Neuron (in vitro differentiated cells): ENCODE measurements at regions not wholly inside any gene's neighbourhood (a gene's known extent, or its start where the extent isn't known, plus 50 kb on each side); places are given as distances from the start of the nearest gene placed in this dataset.
"Not testable (repeated sequence)": the region's sequence is repeated elsewhere in the genome, so short reads cannot be mapped to it uniquely, and the experiment has no call there.

Source experiments
- H2AFZ ChIP-seq: one replicate; pipeline ENCODE4 v1.6.1; 2013; ENCODE audit warnings: low read depth, mild to moderate bottlenecking, inconsistent platforms, low read length, moderate library complexity
- H3K27me3 ChIP-seq: one replicate; pipeline ENCODE4 v1.6.1; 2013; ENCODE audit warnings: low read length; ENCODE audit not compliant: insufficient read depth
- H3K36me3 ChIP-seq: one replicate; pipeline ENCODE4 v1.6.1; 2013; ENCODE audit warnings: low read length; ENCODE audit not compliant: insufficient read depth
- H3K4me1 ChIP-seq: one replicate; pipeline ENCODE4 v1.6.1; 2013; ENCODE audit warnings: low read length; ENCODE audit not compliant: insufficient read depth
- H3K4me3 ChIP-seq: 2 replicates; pipeline ENCODE4 v1.5.1; 2013; ENCODE audit warnings: mild to moderate bottlenecking, low read length, moderate library complexity
- H3K9me3 ChIP-seq: one replicate; pipeline ENCODE4 v1.6.1; 2013; ENCODE audit warnings: low read length

DNA sequence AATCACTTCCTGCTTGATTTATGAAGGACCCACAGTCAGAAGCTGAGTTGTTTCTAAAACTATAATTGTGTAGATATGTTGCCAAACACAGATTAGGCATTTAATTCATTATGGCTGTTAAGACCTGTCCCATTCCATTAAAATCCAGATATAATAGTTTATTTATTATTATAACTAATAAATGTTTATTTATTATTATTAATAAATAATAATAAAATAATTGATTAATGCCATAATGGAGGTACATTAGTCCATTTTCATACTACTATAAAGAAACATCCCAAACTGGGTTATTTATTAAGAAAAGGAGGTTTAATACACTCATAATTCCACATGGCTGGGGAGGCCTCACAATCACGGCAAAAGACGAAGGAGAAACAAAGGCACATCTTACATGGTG lies 1240.9 kb downstream of the CDH11 start:
- no peaks in the 10 kb centered on the region for H3K36me3 ChIP-seq
- no peaks in the 10 kb centered on the region for H3K4me1 ChIP-seq
- no peaks in the 10 kb centered on the region for H3K9me3 ChIP-seq
- no peaks in the 10 kb centered on the region for H3K27me3 ChIP-seq
- no peak overlapping the region for H3K4me3 ChIP-seq
- H2AFZ ChIP-seq, result no peak overlapping the region

DNA sequence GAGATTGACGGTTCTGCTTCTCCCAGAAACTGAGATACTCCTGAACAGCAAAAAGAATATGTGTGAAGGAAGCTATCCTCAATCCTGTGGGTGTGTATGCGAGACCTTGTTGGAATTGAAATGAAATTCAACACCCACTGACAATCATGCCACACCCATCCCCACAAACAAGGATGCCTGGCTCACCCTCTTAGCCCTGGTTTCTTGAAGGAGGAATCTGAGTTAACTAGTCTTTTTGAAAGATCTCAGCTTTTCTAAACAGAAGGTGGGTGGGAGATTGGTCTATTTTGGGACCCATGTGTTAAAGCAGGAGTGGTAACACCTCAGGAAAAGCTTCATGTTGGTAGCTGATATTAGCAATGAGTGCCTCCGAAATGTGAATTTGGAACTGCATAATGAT lies 1244.5 kb downstream of the CDH11 start:
- Histone ChIP-seq H2AFZ (no peak overlapping the region), H3K27me3 (no peaks in the 10 kb centered on the region), H3K9me3 (no peaks in the 10 kb centered on the region), H3K4me3 (no peak overlapping the region), H3K36me3 (no peaks in the 10 kb centered on the region), H3K4me1 (no peaks in the 10 kb centered on the region)

DNA sequence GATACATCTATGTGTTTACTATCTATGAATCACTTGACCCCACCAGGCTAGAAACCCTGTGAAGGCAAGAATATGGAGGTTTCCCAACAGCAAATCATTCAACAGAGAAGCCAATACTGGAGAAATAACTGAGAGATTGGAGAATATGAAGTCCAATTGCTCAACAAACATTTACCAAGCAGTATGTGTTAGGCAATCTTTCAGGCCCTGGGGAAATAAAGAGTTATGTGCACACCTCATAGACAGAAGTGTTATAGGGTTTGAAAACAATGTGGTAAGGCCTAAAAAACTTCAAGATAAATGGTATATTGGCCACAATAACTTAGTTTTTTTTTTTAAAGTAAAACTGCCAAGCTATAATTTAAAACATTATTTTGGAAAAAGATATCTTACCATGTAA lies 1245.8 kb downstream of the CDH11 start:
- H2AFZ ChIP-seq, result no peak overlapping the region
- no peaks in the 10 kb centered on the region for H3K36me3 ChIP-seq
- no peaks in the 10 kb centered on the region for H3K27me3 ChIP-seq
- no peak overlapping the region for H3K4me3 ChIP-seq
- no peaks in the 10 kb centered on the region for H3K9me3 ChIP-seq
- no peaks in the 10 kb centered on the region for H3K4me1 ChIP-seq

DNA sequence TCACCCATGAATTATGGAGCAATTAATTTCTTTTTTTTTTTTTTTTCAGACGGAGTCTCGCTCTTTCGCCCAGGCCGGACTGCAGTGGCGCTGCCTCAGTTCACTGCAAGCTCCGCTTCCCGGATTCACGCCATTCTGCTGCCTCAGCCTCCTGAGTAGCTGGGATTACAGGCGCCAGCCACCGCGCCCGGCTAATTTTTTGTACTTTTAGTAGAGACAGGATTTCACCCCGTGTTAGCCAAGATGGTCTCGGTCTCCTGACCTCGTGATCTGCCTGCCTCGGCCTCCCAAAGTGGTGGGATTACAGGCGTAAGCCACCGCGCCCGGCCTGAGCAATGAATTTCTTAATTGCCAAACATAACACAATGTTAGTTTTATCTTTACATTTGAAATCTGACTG lies 1261.2 kb downstream of the CDH11 start:
- H3K4me1 ChIP-seq, result not testable (repeated sequence)

DNA sequence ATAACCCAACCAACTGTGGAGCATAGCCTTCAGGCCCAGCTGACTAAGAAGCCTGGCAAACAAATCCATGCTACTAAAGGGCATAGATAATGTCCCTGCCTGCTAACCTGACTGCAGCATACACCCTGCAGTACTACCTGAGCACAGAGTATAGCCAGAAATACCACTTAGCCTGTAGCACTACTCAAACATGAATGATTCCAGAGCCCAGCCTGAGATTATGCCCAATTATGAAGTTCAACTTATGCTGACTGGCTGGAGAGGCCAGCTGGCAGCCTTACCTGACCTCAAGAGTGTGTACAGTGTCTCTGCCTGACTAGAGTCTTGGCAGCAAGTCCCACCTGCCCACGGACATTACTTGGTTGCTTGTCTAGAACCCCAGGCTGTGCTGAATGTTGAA lies 1265.3 kb downstream of the CDH11 start:
- H3K27me3 ChIP-seq, result no peaks in the 10 kb centered on the region
- H3K9me3 ChIP-seq, result no peaks in the 10 kb centered on the region
- no peak overlapping the region for H2AFZ ChIP-seq
- H3K4me3 ChIP-seq, result no peak overlapping the region
- no peaks in the 10 kb centered on the region for H3K4me1 ChIP-seq
- no peaks in the 10 kb centered on the region for H3K36me3 ChIP-seq

More for the DNA sequence above, 1261.2 kb downstream of the CDH11 start:
- H2AFZ ChIP-seq, H3K9me3 ChIP-seq, H3K27me3 ChIP-seq, H3K36me3 ChIP-seq, H3K4me3 ChIP-seq: not testable (repeated sequence)

DNA sequence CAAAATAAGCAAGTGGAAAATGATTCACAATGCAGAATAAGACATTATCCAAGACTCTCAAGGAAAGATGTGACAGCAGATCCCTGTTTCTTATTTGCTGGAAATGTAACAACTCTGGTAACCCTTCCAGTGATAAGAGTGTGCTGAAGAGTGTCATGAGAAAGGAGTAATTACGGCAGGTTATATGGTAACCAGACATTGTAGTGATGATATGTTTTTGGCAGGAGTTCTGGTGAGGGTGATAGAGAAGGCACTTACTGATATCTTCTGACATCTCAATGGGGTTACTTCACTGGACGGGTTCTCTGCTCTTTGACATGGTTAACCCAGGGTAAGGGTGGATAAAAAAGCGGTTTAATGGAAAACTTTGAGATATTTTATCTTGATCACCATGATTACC lies 1270.9 kb downstream of the CDH11 start:
- peaks cover 8% of the 10 kb centered on the region for H3K4me1 ChIP-seq
- H3K27me3 ChIP-seq, result no peaks in the 10 kb centered on the region
- H3K9me3 ChIP-seq, result no peaks in the 10 kb centered on the region
- H3K36me3 ChIP-seq, result no peaks in the 10 kb centered on the region
- no peak overlapping the region for H3K4me3 ChIP-seq
- H2AFZ ChIP-seq, result no peak overlapping the region

DNA sequence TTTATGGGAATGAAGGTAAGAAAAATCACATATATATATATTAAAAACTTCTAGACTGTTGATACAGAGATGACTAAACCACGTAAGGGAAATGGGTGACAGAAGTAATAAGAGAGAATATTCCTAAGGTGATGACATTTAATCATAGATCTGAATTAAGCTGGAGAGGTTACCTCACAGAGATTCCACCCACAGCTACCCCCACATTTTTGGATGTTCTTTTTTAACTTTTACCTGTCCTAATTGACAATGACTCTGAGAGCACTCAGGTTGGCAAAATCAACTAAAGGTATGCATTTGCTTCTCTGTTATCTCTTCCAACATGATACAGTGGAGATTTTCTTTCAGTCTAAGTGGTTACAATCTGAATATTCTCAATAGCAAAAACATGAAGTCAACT lies 1280.6 kb downstream of the CDH11 start:
- Histone ChIP-seq H3K4me3 (no peak overlapping the region), H3K36me3 (no peaks in the 10 kb centered on the region), H3K9me3 (no peaks in the 10 kb centered on the region), H3K4me1 (no peaks in the 10 kb centered on the region), H3K27me3 (no peaks in the 10 kb centered on the region), H2AFZ (no peak overlapping the region)

DNA sequence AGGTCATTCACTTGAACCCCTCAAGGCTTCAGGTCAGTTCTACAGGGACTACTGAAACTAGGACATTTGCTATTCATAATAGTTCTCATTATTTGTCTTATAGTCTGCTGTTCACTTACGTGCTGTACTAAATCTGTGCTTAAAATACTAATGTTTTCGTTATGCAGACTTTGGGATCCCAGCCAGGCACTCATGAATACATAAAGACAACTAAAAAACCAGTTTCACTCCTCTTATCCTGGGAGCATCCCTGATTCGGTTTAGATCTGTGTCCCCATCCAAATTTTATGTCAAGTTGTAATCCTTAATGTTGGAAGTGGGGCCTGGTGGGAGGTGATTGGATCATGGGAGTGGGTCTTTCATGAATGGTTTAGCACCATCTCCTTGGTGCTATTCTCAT lies 1291.8 kb downstream of the CDH11 start:
- Histone ChIP-seq H3K36me3 (no peaks in the 10 kb centered on the region), H3K4me3 (no peak overlapping the region), H3K4me1 (no peaks in the 10 kb centered on the region), H3K9me3 (no peaks in the 10 kb centered on the region), H3K27me3 (no peaks in the 10 kb centered on the region), H2AFZ (no peak overlapping the region)

DNA sequence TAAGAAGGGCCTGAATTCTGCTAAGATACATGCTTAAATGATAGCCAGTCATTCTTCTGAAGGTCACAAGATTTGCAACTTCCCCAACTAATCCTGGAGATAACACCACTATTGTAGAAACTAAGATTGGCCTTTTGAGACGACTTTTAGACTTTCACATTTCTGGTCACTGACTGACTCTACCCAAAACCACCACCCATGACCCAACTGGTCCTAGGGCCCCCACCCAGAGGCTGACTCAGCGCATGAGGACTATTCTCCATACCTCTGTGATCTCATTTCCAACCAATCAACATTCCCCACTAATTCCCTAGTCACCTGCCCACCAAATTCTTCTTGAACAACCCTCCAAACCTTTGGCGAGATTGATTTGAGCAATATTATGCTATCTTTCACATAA lies 1299.0 kb downstream of the CDH11 start:
- no peaks in the 10 kb centered on the region for H3K36me3 ChIP-seq
- no peaks in the 10 kb centered on the region for H3K27me3 ChIP-seq
- no peak overlapping the region for H2AFZ ChIP-seq
- H3K4me1 ChIP-seq, result no peaks in the 10 kb centered on the region
- H3K9me3 ChIP-seq, result no peaks in the 10 kb centered on the region
- H3K4me3 ChIP-seq, result no peak overlapping the region

DNA sequence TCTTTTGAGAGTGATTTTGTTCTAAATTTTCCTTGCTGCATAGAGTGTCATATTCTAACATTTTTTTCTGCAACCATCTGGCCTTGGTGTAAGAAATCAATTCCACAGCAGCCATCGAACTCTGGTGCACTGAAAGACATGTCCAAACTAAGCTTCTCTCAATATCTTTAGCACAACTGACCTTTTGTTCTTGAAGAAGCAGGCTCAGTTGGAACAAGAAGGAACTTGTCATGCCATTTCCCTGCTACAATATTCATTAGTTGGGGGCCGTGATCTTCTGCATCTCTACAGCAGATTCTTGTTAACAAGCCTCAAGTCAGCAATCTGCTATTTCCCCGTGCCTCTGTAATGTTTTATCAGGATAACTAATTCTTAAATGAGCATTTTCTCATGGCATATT lies 1305.6 kb downstream of the CDH11 start:
- Histone ChIP-seq H3K36me3 (no peaks in the 10 kb centered on the region), H3K4me1 (peaks cover 9% of the 10 kb centered on the region), H3K27me3 (no peaks in the 10 kb centered on the region), H3K9me3 (no peaks in the 10 kb centered on the region), H2AFZ (peak overlapping the region; percentile 20), H3K4me3 (no peak overlapping the region)

DNA sequence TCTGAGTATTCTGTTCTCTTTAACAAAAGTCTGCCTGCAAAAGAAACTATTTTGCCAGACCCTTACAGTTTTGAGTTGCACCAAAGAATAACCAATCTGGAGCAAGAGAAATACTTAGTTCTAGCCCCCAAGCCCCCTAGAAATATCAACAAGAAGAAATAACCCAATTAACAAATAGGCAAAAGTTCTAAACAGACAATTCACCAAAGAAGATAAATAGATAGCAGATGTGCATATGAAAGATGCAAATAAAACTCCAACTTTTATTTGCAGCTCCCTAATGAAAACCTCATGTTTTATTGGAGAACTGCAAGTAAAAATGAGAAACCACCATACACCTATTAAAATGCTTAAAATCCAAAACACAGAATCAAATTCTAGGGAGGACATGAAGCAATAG lies 1308.0 kb downstream of the CDH11 start:
- no peak overlapping the region for H2AFZ ChIP-seq
- H3K36me3 ChIP-seq, result no peaks in the 10 kb centered on the region
- H3K27me3 ChIP-seq, result no peaks in the 10 kb centered on the region
- H3K4me1 ChIP-seq, result peaks cover 9% of the 10 kb centered on the region
- no peak overlapping the region for H3K4me3 ChIP-seq
- H3K9me3 ChIP-seq, result no peaks in the 10 kb centered on the region

DNA sequence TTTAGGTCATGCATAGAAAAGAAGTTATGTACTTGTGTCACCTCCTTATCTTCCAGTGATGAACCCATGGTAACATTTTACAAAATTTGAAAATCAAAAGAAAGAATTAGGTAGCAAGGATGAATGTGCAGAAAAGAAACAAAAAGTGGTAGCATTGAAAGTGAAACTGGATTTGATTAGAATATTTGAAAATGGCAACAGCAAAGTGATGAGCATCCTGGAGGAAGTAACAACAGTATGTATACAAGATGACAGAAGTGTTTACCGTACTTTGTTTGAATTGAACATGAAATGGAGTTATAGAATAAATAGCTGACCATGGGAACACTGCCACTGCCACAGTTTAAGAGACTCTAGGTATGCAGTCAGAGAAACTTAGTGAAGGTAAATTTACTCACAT lies 1313.1 kb downstream of the CDH11 start:
- Histone ChIP-seq H3K9me3 (no peaks in the 10 kb centered on the region), H3K4me1 (no peaks in the 10 kb centered on the region), H3K36me3 (no peaks in the 10 kb centered on the region), H2AFZ (no peak overlapping the region), H3K27me3 (no peaks in the 10 kb centered on the region), H3K4me3 (no peak overlapping the region)

DNA sequence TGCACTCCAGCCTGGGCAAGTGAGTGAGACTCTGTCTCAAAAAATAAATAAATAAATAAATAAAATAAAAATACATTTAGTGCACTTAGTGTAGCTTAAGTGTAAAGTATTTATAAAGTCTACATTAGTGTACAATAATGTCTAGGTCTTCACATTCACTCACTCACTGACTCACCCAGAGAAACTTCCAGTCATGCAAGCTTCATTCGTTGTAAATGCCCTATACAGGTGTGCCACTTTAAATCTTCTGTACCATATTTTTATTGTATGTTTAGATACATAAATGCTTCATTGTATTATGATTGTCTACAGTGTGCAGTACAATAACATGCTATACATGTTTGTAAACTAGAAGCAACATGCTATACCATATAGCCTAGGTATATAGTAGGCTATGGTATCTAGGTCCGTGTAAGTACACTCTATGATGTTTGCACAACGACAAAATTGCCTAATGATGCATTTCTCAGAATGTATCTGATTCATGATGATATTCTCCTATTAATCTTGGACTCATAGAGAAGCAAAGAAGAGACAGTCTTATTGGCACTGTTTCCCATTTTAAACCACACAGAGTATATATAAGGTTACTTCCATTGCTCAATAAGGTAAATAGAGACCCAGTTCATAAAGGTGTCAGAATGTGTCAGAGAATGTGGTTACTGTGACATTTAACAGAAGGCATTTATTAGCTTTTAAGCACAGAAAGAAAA lies 1314.9 kb downstream of the CDH11 start:
- Histone ChIP-seq H2AFZ (no peak overlapping the region), H3K4me3 (no peak overlapping the region), H3K4me1 (no peaks in the 10 kb centered on the region), H3K9me3 (no peaks in the 10 kb centered on the region), H3K36me3 (no peaks in the 10 kb centered on the region), H3K27me3 (no peaks in the 10 kb centered on the region)

DNA sequence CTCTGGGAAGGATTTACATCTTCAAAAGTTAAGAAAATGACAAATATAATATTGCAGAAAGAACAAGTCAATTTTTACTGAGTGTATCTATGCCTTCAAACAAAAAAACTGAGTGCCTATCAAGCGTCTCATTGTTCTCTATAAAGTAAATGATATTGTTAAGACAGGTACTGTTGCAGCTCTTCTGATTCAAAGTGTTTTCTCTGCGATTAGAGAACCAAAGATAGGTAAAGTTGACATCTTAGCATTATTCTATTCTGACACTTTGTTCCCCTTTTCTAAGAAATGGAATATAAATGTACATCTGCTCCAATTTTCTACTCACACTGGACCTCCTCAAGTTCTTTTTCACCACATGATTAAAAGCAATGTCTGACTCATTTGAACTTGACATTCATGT lies 1317.7 kb downstream of the CDH11 start:
- Histone ChIP-seq H3K36me3 (no peaks in the 10 kb centered on the region), H3K4me3 (no peak overlapping the region)

More for the DNA sequence above, 1317.7 kb downstream of the CDH11 start:
- no peaks in the 10 kb centered on the region for H3K27me3 ChIP-seq
- no peaks in the 10 kb centered on the region for H3K9me3 ChIP-seq
- no peaks in the 10 kb centered on the region for H3K4me1 ChIP-seq
- no peak overlapping the region for H2AFZ ChIP-seq
